Activated CD4-positive, alpha-beta T cell treated with anti-CD3 and anti-CD28 coated beads, Interleukin-2, amount 10 ng/mL, durations not matched to agents 7 days and 5 days (primary cell): ENCODE measurements at regions not wholly inside any gene's neighbourhood (a gene's known extent, or its start where the extent isn't known, plus 50 kb on each side); places are given as distances from the start of the nearest gene placed in this dataset.

Source experiments
- CTCF ChIA-PET: fragments of 350-600 bp; sonication (Branson Sonifier 250); formaldehyde crosslinking; loops from one replicate; lab custom pipeline; 2021; ENCODE audit warnings: antibody characterized with exemption; lab: Charles Lee
- POLR2A ChIA-PET: fragments of 350-600 bp; sonication (Branson Sonifier 250); formaldehyde crosslinking; loops from one replicate; lab custom pipeline; 2021; ENCODE audit warnings: antibody characterized with exemption; lab: Charles Lee
- DNase-seq: peaks from one replicate; pipeline ENCODE4 v3.0.0-alpha.2; 2020
- H3K27ac Mint-ChIP-seq: one replicate; pipeline ENCODE4 v1.8.0; 2021; ENCODE audit warnings: mild to moderate bottlenecking, moderate library complexity, mixed read lengths
- H3K27me3 Mint-ChIP-seq: one replicate; pipeline ENCODE4 v1.8.0; 2021; ENCODE audit warnings: mixed read lengths
- H3K36me3 Mint-ChIP-seq: one replicate; pipeline ENCODE4 v1.8.0; 2021; ENCODE audit warnings: low read depth, mixed read lengths
- H3K4me1 Mint-ChIP-seq: one replicate; pipeline ENCODE4 v1.8.0; 2021; ENCODE audit warnings: mixed read lengths
- H3K4me3 Mint-ChIP-seq: one replicate; pipeline ENCODE4 v1.8.0; 2021; ENCODE audit warnings: mild to moderate bottlenecking, moderate library complexity, mixed read lengths
- H3K9me3 Mint-ChIP-seq: one replicate; pipeline ENCODE4 v1.8.0; 2021; ENCODE audit warnings: mixed read lengths

DNA sequence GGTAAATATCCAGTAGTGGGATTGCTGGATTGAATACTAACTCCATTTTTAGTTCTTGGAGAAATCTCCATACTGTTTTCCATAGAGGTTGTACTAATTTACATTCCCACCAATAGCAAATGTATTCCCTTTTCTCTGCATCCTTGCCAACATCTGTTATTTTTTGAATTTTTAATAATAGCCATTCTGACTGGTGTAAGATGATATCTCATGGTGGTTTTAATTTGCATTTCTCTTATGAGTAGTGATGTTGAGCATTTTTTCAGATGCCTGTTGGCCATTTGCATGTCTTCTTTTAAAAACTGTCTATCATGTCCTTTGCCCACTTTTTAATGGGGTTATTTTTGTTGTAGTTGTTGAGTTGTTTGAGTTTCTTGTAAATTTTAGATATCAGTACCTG lies 253.2 kb downstream of the HAO1 start:
- no peak overlapping the region for H3K4me3 Mint-ChIP-seq

DNA sequence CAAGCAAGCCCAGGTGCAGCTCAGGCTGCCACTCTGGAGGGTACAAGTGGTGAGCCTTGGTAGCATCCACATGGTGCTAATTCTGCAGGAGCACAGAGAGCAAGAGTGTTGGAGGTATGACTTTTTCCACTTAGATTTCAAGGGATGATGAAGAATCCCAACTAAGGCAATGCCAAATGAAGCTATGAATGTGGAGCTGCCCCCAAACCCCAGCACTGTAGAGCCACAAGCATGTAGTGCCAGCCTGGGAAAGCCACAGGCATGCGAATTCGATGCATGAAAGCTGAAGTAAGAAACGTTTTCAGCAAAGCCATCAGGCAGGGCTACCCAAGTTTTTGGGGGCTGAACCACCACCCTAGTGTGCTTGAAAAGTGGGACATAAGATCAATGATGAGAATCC lies 251.1 kb downstream of the HAO1 start:
- H3K36me3 Mint-ChIP-seq: no peaks in the 10 kb centered on the region
- no peaks in the 10 kb centered on the region for H3K4me1 Mint-ChIP-seq
- no peaks in the 10 kb centered on the region for H3K27me3 Mint-ChIP-seq
- DNase-seq: no peak
- no peak overlapping the region for H3K4me3 Mint-ChIP-seq
- CTCF ChIA-PET: no interaction called here
- no peak overlapping the region for H3K27ac Mint-ChIP-seq
- peaks cover 4% of the 10 kb centered on the region for H3K9me3 Mint-ChIP-seq
- POLR2A ChIA-PET: no interaction called here

More for the DNA sequence above, 253.2 kb downstream of the HAO1 start:
- no peaks in the 10 kb centered on the region for H3K27me3 Mint-ChIP-seq
- ChIA-PET POLR2A (no interaction called here), CTCF (no interaction called here)
- no peak overlapping the region for H3K27ac Mint-ChIP-seq
- no peaks in the 10 kb centered on the region for H3K36me3 Mint-ChIP-seq
- no peaks in the 10 kb centered on the region for H3K4me1 Mint-ChIP-seq
- no peak for DNase-seq
- H3K9me3 Mint-ChIP-seq: peaks cover 4% of the 10 kb centered on the region

DNA sequence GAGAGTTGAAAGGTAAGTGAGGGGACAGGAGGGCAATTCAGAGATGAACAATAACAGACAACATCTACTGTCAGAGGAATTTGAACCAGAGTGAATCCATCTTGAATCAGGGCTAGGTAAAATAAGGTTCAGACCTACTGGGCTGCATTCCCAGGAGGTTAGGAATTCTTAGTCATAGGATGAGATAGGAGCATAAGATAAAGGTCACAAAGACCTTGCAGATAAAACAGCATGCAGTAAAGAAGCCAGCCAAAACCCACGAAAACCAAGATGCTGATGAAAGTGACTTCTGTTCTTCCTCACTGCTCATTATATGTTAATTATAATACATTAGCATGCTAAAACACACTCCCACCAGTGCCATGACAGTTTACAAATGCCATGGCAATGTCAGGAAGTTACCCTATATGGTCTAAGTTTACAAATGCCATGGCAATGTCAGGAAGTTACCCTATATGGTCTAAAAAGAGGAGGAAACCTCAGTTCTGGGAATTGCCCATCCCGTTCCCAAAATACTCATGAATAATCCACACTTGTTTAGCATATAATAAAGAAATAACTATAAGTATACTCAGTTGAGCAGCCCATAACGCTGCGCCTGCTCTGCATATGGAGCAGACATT lies 248.5 kb downstream of the HAO1 start:
- H3K9me3 Mint-ChIP-seq: peaks cover 4% of the 10 kb centered on the region
- H3K36me3 Mint-ChIP-seq: no peaks in the 10 kb centered on the region
- H3K27ac Mint-ChIP-seq: no peak overlapping the region

DNA sequence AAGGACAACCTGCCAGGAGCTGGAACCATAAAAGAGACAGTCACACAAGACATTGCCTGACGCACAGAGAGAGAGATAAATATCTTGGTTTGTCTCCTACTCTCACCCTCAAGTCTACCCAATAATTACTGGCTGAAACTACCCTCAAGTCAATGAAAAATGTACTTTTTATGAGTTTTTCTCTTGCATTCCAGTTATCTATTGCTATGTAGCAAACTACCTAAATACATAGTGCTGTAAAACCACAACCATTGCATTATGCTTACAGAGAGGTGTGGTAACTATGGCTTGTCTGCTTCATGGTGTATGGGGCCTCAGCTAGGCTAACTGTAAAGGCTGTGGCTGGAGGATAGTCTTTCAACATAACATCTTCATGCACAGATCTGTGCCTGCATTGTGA lies 247.8 kb downstream of the HAO1 start:
- peaks cover 4% of the 10 kb centered on the region for H3K9me3 Mint-ChIP-seq
- no peak overlapping the region for H3K27ac Mint-ChIP-seq
- ChIA-PET POLR2A (no interaction called here), CTCF (no interaction called here)
- H3K4me1 Mint-ChIP-seq: no peaks in the 10 kb centered on the region
- no peaks in the 10 kb centered on the region for H3K36me3 Mint-ChIP-seq
- H3K4me3 Mint-ChIP-seq: no peak overlapping the region
- DNase-seq: no peak
- H3K27me3 Mint-ChIP-seq: no peaks in the 10 kb centered on the region

More for the DNA sequence above, 248.5 kb downstream of the HAO1 start:
- Mint-ChIP-seq H3K4me1 (no peaks in the 10 kb centered on the region), H3K4me3 (no peak overlapping the region), H3K27me3 (no peaks in the 10 kb centered on the region)
- ChIA-PET CTCF (no interaction called here), POLR2A (no interaction called here)
- DNase-seq: no peak

DNA sequence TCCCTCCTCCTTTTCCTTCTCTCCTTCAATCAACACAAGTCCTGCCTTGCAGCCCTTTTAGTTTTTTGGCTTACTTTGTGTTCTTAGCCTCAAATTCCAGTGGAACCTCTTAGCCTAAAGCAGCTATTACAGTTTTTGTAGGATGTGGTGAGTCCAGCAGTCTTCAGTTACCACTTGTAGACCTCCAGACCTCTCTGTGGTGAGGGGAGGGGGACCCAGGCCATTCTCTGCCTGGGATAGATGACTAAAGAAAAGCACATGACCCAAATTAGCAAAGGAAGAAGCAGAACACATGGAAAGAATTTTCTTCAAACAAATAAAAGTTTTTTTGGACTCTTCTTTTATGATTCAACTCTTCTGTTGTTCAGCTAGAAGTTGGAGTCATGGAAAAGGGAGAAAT lies 246.5 kb downstream of the HAO1 start:
- no peaks in the 10 kb centered on the region for H3K4me1 Mint-ChIP-seq
- H3K27ac Mint-ChIP-seq: no peak overlapping the region
- DNase-seq: no peak
- H3K36me3 Mint-ChIP-seq: no peaks in the 10 kb centered on the region
- H3K4me3 Mint-ChIP-seq: no peak overlapping the region
- ChIA-PET CTCF (no interaction called here), POLR2A (no interaction called here)
- no peaks in the 10 kb centered on the region for H3K27me3 Mint-ChIP-seq
- H3K9me3 Mint-ChIP-seq: peaks cover 4% of the 10 kb centered on the region

DNA sequence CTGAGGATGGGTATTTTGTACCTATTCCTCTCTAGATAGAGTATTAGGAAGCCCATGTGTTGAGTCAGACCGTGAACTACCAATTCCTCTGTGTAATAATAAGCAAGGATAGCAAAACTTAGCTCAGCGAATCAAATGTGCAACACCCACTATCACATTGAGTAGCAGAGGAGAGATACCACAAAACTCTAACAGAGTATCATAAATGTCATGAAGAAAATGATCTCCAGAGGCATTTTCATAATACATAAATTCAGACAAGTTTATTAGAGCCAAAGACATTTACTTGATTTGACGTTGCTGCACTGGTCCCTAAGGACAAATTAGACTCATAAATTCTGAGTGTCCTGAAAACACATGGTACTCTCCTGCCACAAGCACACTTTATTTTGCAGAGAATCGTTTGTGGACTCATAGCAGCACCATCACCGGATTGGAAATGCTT lies 245.2 kb downstream of the HAO1 start:
- no peaks in the 10 kb centered on the region for H3K4me1 Mint-ChIP-seq
- H3K4me3 Mint-ChIP-seq: no peak overlapping the region
- ChIA-PET POLR2A (no interaction called here), CTCF (no interaction called here)
- H3K27ac Mint-ChIP-seq: no peak overlapping the region
- no peak for DNase-seq
- H3K9me3 Mint-ChIP-seq: no peaks in the 10 kb centered on the region
- H3K36me3 Mint-ChIP-seq: no peaks in the 10 kb centered on the region
- no peaks in the 10 kb centered on the region for H3K27me3 Mint-ChIP-seq

DNA sequence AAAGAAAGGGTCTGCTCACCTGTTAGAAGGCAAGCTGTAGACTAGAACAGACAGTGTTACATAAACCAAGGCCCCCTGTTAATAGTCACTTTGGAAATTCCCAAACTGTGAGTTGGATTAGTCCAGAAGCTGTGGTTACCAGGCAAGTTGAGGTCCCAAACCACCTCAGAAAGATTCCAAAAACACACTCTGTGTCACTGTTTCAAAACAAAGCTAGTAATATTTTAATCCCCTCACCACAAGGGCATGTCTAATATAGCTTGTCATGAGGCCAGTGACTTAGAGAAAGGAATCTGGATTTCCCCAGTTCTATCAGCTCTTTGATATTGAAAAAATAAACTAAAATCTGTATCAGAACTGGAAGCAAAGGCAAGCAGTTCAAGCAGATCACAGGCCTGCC lies 244.6 kb downstream of the HAO1 start:
- ChIA-PET CTCF (no interaction called here), POLR2A (no interaction called here)
- DNase-seq: no peak
- Mint-ChIP-seq H3K9me3 (peaks cover under 1% of the 10 kb centered on the region), H3K27me3 (no peaks in the 10 kb centered on the region), H3K27ac (no peak overlapping the region), H3K36me3 (no peaks in the 10 kb centered on the region), H3K4me1 (no peaks in the 10 kb centered on the region), H3K4me3 (no peak overlapping the region)

DNA sequence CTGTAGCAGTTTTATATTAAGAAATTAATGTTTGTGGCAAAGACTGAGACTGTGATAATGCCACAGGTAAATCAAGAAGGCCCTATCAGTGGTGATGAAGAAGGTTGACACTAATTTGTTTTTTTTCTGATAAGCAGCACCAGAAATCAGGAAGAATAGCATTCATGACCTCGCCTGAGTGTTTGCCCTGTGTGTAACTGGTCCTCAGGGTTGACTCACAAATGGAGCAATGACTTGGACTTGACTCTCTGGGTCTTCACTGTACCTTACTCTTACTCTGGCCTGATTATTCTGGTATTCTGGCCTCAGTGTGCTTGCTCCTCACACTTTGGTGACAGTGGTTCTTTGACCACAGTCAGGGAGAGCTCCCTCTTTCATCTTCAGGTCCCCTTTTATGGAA lies 243.9 kb downstream of the HAO1 start:
- Mint-ChIP-seq H3K4me3 (no peak overlapping the region), H3K9me3 (peaks cover 4% of the 10 kb centered on the region), H3K27me3 (no peaks in the 10 kb centered on the region), H3K4me1 (no peaks in the 10 kb centered on the region), H3K27ac (no peak overlapping the region), H3K36me3 (no peaks in the 10 kb centered on the region)
- POLR2A ChIA-PET: no interaction called here
- CTCF ChIA-PET: no interaction called here
- DNase-seq: no peak

DNA sequence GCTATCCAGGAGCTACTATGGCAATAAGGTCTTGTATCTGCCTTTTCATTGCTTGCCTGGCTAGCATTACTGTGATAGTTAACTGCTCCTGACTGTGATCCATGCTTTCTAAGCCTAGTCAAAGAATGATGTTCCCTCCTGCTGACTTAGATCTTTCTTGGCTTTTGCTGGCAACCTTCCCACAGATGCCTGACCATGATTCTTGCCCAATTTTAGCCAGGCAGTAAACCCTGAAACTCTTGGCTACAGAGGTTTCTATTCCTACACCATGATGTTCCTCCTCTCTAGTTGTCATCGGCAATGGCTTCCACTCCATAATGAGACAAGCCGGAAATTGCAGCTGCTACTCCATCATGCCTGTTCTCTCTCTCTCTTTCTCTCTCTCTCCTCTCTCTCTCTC lies 238.1 kb downstream of the HAO1 start:
- Mint-ChIP-seq H3K9me3 (peaks cover 7% of the 10 kb centered on the region), H3K36me3 (no peaks in the 10 kb centered on the region), H3K27ac (no peak overlapping the region), H3K27me3 (no peaks in the 10 kb centered on the region), H3K4me1 (no peaks in the 10 kb centered on the region), H3K4me3 (no peak overlapping the region)
- DNase-seq: no peak
- POLR2A ChIA-PET: no interaction called here
- CTCF ChIA-PET: interaction anchor here (0.6 kb wide), 1 partner anchor 80 kb away, joined by 3 read pairs; no protein-coding TSS in a partner anchor

DNA sequence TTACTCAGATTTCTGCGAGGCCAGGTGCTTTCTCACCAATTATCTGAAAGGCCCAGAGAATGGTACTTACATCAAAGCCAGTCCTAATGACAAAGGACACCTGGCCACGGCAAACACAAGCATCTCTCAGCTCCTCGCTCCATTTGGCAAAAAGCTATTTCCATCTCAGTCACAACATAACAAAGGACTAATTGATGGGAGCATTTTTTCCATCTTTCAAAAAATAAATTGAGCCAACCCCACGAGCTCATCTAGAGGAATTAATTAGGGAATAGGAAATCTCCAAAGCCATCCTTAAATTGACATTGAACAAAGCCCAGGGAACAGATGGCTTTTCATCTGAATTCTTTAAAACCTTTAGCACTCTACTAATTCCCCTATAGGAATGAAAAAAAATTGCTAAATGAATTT lies 236.7 kb downstream of the HAO1 start:
- POLR2A ChIA-PET: no interaction called here
- H3K36me3 Mint-ChIP-seq: no peaks in the 10 kb centered on the region
- no peaks in the 10 kb centered on the region for H3K4me1 Mint-ChIP-seq
- no peak for DNase-seq
- no peaks in the 10 kb centered on the region for H3K27me3 Mint-ChIP-seq
- CTCF ChIA-PET: no interaction called here
- peaks cover 7% of the 10 kb centered on the region for H3K9me3 Mint-ChIP-seq
- H3K27ac Mint-ChIP-seq: no peak overlapping the region
- no peak overlapping the region for H3K4me3 Mint-ChIP-seq

DNA sequence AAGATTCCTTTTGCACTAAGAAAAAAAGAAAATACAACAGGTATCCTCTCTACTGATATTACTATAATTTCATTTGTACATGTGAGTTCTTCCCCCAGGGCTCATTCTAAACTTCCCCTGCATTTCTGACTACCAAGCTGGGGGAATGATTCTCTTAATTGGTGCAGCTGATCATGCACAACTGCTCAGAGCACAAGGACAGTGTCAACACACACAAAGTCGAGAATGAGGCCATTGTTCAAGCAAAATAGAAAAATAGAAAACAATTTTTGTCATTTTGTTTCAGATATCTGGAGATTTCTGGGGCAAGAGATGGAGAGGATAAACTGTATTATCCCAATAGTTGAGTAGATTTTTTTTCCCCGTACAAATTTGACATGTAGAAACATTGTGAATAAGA lies 236.3 kb downstream of the HAO1 start:
- no peak for DNase-seq
- POLR2A ChIA-PET: no interaction called here
- Mint-ChIP-seq H3K27ac (no peak overlapping the region), H3K4me3 (no peak overlapping the region), H3K4me1 (no peaks in the 10 kb centered on the region), H3K27me3 (no peaks in the 10 kb centered on the region), H3K9me3 (peaks cover 7% of the 10 kb centered on the region), H3K36me3 (no peaks in the 10 kb centered on the region)
- CTCF ChIA-PET: no interaction called here

DNA sequence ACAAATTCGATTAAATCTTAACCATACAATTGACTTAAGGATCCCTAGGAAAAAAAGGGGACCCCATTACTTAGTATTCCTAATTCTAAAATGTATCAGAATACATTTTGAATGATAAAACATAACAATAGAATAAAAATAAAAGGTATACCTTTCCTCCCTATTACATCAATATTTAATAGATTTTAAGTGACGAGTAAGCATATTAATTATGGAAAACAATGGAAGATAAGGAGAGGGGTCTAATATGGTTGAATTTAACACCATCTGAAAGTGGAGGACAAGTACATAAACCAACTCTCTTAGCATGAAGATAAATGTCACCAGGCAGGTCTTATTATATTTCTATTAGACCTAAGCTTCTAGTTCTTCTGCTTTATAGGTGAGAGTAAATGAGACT lies 232.1 kb downstream of the HAO1 start:
- ChIA-PET CTCF (no interaction called here), POLR2A (no interaction called here)
- no peaks in the 10 kb centered on the region for H3K27me3 Mint-ChIP-seq
- H3K4me3 Mint-ChIP-seq: no peak overlapping the region
- H3K36me3 Mint-ChIP-seq: no peaks in the 10 kb centered on the region
- H3K4me1 Mint-ChIP-seq: peaks cover 2% of the 10 kb centered on the region
- no peak for DNase-seq
- H3K9me3 Mint-ChIP-seq: peaks cover 3% of the 10 kb centered on the region
- H3K27ac Mint-ChIP-seq: no peak overlapping the region

DNA sequence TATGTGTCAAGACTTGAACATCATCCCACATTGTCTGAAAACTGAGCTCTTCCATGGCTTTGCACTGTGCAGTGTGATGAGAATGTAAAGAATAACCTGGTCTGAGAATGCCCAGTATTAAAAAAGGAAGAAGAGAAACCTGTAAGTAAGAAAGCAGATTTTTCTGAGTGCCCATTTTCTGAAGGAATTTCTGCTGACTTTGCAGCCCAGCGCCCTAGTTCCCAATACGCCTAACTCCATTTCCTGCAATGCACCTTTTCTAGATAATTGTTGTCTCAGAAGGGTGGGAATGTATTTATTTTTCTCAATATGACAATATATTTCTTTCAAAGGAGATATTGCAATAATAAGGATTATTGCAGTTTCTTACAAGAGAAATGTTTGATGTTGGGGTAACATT lies 231.5 kb downstream of the HAO1 start:
- H3K4me3 Mint-ChIP-seq: no peak overlapping the region
- peaks cover 3% of the 10 kb centered on the region for H3K9me3 Mint-ChIP-seq
- no peaks in the 10 kb centered on the region for H3K27me3 Mint-ChIP-seq
- CTCF ChIA-PET: no interaction called here
- H3K36me3 Mint-ChIP-seq: no peaks in the 10 kb centered on the region
- no peak overlapping the region for H3K27ac Mint-ChIP-seq
- POLR2A ChIA-PET: no interaction called here
- no peak for DNase-seq
- H3K4me1 Mint-ChIP-seq: peaks cover 2% of the 10 kb centered on the region

DNA sequence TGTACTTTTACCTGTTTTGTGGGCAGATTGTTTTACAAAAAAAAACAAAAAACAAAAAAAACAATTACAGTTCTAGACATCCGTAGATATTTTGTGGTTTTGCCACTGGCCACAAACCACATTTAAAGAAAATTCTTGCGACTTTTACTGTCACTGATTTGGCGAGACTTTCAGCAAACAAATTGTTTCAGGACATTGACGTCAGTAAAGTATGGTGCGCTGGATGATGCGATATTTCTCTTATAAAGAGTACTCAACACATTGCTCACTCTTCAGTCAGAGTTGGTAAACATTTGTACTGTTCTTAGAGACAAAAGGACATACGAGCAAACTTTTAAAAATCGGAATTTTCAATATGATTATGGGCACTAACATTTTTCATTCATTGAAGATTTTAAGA lies 229.8 kb downstream of the HAO1 start:
- CTCF ChIA-PET: no interaction called here

More for the DNA sequence above, 229.8 kb downstream of the HAO1 start:
- no peaks in the 10 kb centered on the region for H3K27me3 Mint-ChIP-seq
- H3K9me3 Mint-ChIP-seq: peaks cover 3% of the 10 kb centered on the region
- no peaks in the 10 kb centered on the region for H3K36me3 Mint-ChIP-seq
- no peak overlapping the region for H3K27ac Mint-ChIP-seq
- peaks cover 2% of the 10 kb centered on the region for H3K4me1 Mint-ChIP-seq
- POLR2A ChIA-PET: no interaction called here
- H3K4me3 Mint-ChIP-seq: no peak overlapping the region
- DNase-seq: peak; percentile 7
